Hepatocyte (in vitro differentiated cells): ENCODE measurements at regions not wholly inside any gene's neighbourhood (a gene's known extent, or its start where the extent isn't known, plus 50 kb on each side); places are given as distances from the start of the nearest gene placed in this dataset.

Experiments used
- EZH2 ChIP-seq: fragments of 200-600 bp; sonication (generic); IDR thresholded peaks from 2 replicates; pipeline ENCODE4 v1.6.1; 2016; ENCODE audit warnings: antibody characterized with exemption, mild to moderate bottlenecking, borderline replicate concordance
- EZH2phosphoT487 ChIP-seq: fragments of 200-600 bp; sonication (generic); IDR thresholded peaks from one replicate; pipeline ENCODE4 v1.6.1; 2018; ENCODE audit warnings: antibody characterized with exemption, mild to moderate bottlenecking, low read depth, moderate library complexity; ENCODE audit not compliant: unreplicated experiment, severe bottlenecking
- TF ChIP-seq, protein P1 (sequence below): fragments of 200-600 bp; sonication (generic); IDR thresholded peaks from 2 replicates; pipeline ENCODE4 v1.5.1; 2016; ENCODE audit warnings: antibody characterized with exemption, mild to moderate bottlenecking; ENCODE audit not compliant: poor library complexity

DNA sequence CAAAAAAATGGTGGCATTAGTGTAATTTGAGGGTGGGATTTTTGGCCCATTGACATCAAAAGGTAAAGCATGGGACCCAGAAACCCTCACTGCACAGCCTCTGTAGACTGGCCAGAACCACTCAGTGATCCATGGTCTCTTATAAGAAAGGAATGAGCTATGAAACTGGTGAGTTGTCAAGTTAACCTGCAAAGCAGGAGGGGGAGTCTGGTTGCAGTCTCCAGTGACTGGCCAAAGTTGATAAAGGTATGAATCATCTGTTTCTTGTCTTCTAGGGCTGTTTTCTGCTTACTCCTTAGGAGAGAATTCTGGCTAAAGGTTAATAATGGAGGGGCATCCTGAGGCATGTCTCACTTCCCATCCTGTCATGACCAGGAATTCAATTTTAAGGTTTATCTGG lies 325.2 kb downstream of the TLR4 start:
- TF ChIP-seq, protein P1, sequence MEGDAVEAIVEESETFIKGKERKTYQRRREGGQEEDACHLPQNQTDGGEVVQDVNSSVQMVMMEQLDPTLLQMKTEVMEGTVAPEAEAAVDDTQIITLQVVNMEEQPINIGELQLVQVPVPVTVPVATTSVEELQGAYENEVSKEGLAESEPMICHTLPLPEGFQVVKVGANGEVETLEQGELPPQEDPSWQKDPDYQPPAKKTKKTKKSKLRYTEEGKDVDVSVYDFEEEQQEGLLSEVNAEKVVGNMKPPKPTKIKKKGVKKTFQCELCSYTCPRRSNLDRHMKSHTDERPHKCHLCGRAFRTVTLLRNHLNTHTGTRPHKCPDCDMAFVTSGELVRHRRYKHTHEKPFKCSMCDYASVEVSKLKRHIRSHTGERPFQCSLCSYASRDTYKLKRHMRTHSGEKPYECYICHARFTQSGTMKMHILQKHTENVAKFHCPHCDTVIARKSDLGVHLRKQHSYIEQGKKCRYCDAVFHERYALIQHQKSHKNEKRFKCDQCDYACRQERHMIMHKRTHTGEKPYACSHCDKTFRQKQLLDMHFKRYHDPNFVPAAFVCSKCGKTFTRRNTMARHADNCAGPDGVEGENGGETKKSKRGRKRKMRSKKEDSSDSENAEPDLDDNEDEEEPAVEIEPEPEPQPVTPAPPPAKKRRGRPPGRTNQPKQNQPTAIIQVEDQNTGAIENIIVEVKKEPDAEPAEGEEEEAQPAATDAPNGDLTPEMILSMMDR, result no peak
- TF ChIP-seq EZH2phosphoT487 (no peak), EZH2 (no peak)
